Adrenal gland (tissue), 5 donors: ENCODE measurements at regions not wholly inside any gene's neighbourhood (a gene's known extent, or its start where the extent isn't known, plus 50 kb on each side); places are given as distances from the start of the nearest gene placed in this dataset.

Source experiments
- POLR2A ChIP-seq, 2 donors: fragments of 450-650 bp; IDR thresholded peaks; one replicate each; pipeline ENCODE4 v1.6.1; 2017; ENCODE audit warnings: antibody characterized with exemption in 2 of 2, mild to moderate bottlenecking in 2 of 2, moderate library complexity in 1 of 2
- TF ChIP-seq, protein P1 (sequence below), 6 experiments: fragments of 450-650 bp in 4 of 6; fragments of 200-600 bp in 2 of 6; sonication (generic) in 1 of 6; IDR thresholded peaks; 1 replicate in 5 of 6; 2 replicates in 1 of 6; pipeline versions ENCODE4 v1.5.1 to v1.8.0; 2016 to 2021; ENCODE audit warnings: antibody characterized with exemption in 6 of 6, mild to moderate bottlenecking in 2 of 6, moderate library complexity in 1 of 6
- donor health status: DM: no; HTN: no; CAD: no.

DNA sequence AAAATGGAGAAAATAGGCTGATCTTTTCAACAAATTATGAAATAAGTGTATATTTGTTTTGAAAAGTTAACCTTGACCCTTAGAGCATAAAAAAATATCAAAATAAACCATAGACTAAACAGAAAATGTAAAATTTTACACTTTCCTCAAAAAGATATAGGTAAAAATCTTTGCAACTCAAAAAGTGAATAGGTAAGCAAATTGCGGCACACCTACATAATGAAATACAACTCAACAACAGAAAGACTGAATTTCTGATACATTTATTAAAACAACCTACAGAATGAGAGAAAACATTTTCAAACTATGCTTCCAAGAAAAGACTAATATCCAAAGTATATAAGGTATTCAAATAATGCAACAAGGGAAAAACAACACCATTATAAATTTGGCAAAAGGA is 425.7 kb upstream of the KHDRBS2 start:
- TF ChIP-seq POLR2A (IDR thresholded peaks at IDR 0.05) = no peak
- TF ChIP-seq, protein P1, sequence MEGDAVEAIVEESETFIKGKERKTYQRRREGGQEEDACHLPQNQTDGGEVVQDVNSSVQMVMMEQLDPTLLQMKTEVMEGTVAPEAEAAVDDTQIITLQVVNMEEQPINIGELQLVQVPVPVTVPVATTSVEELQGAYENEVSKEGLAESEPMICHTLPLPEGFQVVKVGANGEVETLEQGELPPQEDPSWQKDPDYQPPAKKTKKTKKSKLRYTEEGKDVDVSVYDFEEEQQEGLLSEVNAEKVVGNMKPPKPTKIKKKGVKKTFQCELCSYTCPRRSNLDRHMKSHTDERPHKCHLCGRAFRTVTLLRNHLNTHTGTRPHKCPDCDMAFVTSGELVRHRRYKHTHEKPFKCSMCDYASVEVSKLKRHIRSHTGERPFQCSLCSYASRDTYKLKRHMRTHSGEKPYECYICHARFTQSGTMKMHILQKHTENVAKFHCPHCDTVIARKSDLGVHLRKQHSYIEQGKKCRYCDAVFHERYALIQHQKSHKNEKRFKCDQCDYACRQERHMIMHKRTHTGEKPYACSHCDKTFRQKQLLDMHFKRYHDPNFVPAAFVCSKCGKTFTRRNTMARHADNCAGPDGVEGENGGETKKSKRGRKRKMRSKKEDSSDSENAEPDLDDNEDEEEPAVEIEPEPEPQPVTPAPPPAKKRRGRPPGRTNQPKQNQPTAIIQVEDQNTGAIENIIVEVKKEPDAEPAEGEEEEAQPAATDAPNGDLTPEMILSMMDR (IDR thresholded peaks at IDR 0.05) = no peak
